ENCODE measurements at regions not wholly inside any gene's neighbourhood (a gene's known extent, or its start where the extent isn't known, plus 50 kb on each side); places are given as distances from the start of the nearest gene placed in this dataset.
"Not testable (repeated sequence)": the region's sequence is repeated elsewhere in the genome, so short reads cannot be mapped to it uniquely, and the experiment has no call there.

- H3K36me3 Mint-ChIP-seq (ENCODE audit: low read depth): no peaks in the 10 kb centered on the region
- ChIA-PET CTCF (no interaction called here), POLR2A (no interaction called here)
- ATAC-seq: no peak
- no peak overlapping the region for H3K4me3 Mint-ChIP-seq
- H3K9me3 Mint-ChIP-seq: peaks cover 2% of the 10 kb centered on the region
- intact Hi-C loops (cut with micrococcal nuclease): no loop called here
- no peaks in the 10 kb centered on the region for H3K27me3 Mint-ChIP-seq
- H3K27ac Mint-ChIP-seq: no peak overlapping the region
- peaks cover 18% of the 10 kb centered on the region for H3K4me1 Mint-ChIP-seq (ENCODE audit: low read depth)
- no peak for TF ChIP-seq CTCF (IDR thresholded peaks at IDR 0.05)
- DNase-seq: no peak
These were observed 193.3 kb downstream of the TMEM200A start for GRCh38 chr6:130559166-130559565.

- H3K4me1 Mint-ChIP-seq (ENCODE audit: low read depth): peaks cover 18% of the 10 kb centered on the region
- POLR2A ChIA-PET: no interaction called here
- H3K27me3 Mint-ChIP-seq: no peaks in the 10 kb centered on the region
- TF ChIP-seq CTCF (IDR thresholded peaks at IDR 0.05): no peak
- H3K4me3 Mint-ChIP-seq: no peak overlapping the region
- H3K36me3 Mint-ChIP-seq (ENCODE audit: low read depth): no peaks in the 10 kb centered on the region
- peak; percentile 70 for ATAC-seq
- CTCF ChIA-PET: no interaction called here
- H3K9me3 Mint-ChIP-seq: peaks cover 2% of the 10 kb centered on the region
- DNase-seq: peak; percentile 18
- H3K27ac Mint-ChIP-seq: no peak overlapping the region
- intact Hi-C loops (cut with micrococcal nuclease): no loop called here
These were observed 194.4 kb downstream of the TMEM200A start for GRCh38 chr6:130560231-130560630.

- H3K27ac Mint-ChIP-seq; intact Hi-C loops (cut with micrococcal nuclease); DNase-seq; H3K4me3 Mint-ChIP-seq; H3K36me3 Mint-ChIP-seq (ENCODE audit: low read depth); CTCF ChIA-PET; POLR2A ChIA-PET; H3K27me3 Mint-ChIP-seq; H3K9me3 Mint-ChIP-seq: not testable (repeated sequence)
- ATAC-seq: peak; percentile 54
- peaks cover 18% of the 10 kb centered on the region for H3K4me1 Mint-ChIP-seq (ENCODE audit: low read depth)
These were observed 195.3 kb downstream of the TMEM200A start for GRCh38 chr6:130561159-130561558.

- DNase-seq: no peak
- no peak for ATAC-seq
- no peaks in the 10 kb centered on the region for H3K27me3 Mint-ChIP-seq
- H3K4me1 Mint-ChIP-seq (ENCODE audit: low read depth): peaks cover 13% of the 10 kb centered on the region
- no peak overlapping the region for H3K27ac Mint-ChIP-seq
- H3K36me3 Mint-ChIP-seq (ENCODE audit: low read depth): no peaks in the 10 kb centered on the region
- H3K4me3 Mint-ChIP-seq: no peak overlapping the region
- intact Hi-C loops (cut with micrococcal nuclease): no loop called here
- ChIA-PET CTCF (interaction anchor here (1.7 kb wide), 1 partner anchor 10 kb away, joined by 5 read pairs; no protein-coding TSS in a partner anchor), POLR2A (no interaction called here)
- TF ChIP-seq CTCF (IDR thresholded peaks at IDR 0.05): no peak
- H3K9me3 Mint-ChIP-seq: peaks cover 2% of the 10 kb centered on the region
These were observed 199.9 kb downstream of the TMEM200A start for GRCh38 chr6:130565696-130566095.

- intact Hi-C loops (cut with micrococcal nuclease): no loop called here
- peaks cover 31% of the 10 kb centered on the region for H3K4me1 Mint-ChIP-seq (ENCODE audit: low read depth)
- no peak for TF ChIP-seq CTCF (IDR thresholded peaks at IDR 0.05)
- ATAC-seq (no peak), DNase-seq (no peak)
- no peak overlapping the region for H3K27ac Mint-ChIP-seq
- no peaks in the 10 kb centered on the region for H3K27me3 Mint-ChIP-seq
- ChIA-PET POLR2A (no interaction called here), CTCF (no interaction called here)
- no peak overlapping the region for H3K4me3 Mint-ChIP-seq
- no peaks in the 10 kb centered on the region for H3K36me3 Mint-ChIP-seq (ENCODE audit: low read depth)
- H3K9me3 Mint-ChIP-seq: peaks cover 3% of the 10 kb centered on the region
These were observed 208.3 kb downstream of the TMEM200A start for GRCh38 chr6:130574146-130574545.

GRCh38 chr6:130575557-130575956 is 209.7 kb downstream of the TMEM200A start:
- Mint-ChIP-seq H3K27ac (peak overlapping the region; percentile 72), H3K36me3 (ENCODE audit: low read depth) (no peaks in the 10 kb centered on the region), H3K4me1 (ENCODE audit: low read depth) (peaks cover 31% of the 10 kb centered on the region), H3K9me3 (peaks cover 5% of the 10 kb centered on the region), H3K27me3 (no peaks in the 10 kb centered on the region), H3K4me3 (peak overlapping the region; percentile 16)
- TF ChIP-seq CTCF (IDR thresholded peaks at IDR 0.05): no peak
- POLR2A ChIA-PET: interaction anchor here (0.9 kb wide), 1 partner anchor 12 kb away, joined by 3 read pairs; no protein-coding TSS in a partner anchor
- intact Hi-C loops (cut with micrococcal nuclease): loop anchor here (5.0 kb wide), 1 partner anchor 58 kb away; no protein-coding TSS in a partner anchor
- DNase-seq (no peak), ATAC-seq (no peak)
- CTCF ChIA-PET: interaction anchor here (1.1 to 1.9 kb wide), 3 partner anchors 10 to 18 kb away, joined by 5 to 8 read pairs (median 7); no protein-coding TSS in a partner anchor

Data from activated CD8-positive, alpha-beta T cell treated with anti-CD3 and anti-CD28 coated beads for 36 hours (primary cell).